Kidney (tissue), 13 donors: ENCODE measurements at regions not wholly inside any gene's neighbourhood (a gene's known extent, or its start where the extent isn't known, plus 50 kb on each side); places are given as distances from the start of the nearest gene placed in this dataset.

ENCODE experiments used
- DNase-seq, 5 donors: peaks; one replicate each; pipeline ENCODE4 v3.0.0-alpha.2; 2013 to 2020
- FAIRE-seq: peaks from 2 replicates; lab custom pipeline; 2012; peaks lifted over from hg19 to GRCh38; lab: Jason Lieb, UNC
- H3K27ac ChIP-seq, 2 donors: one replicate each; pipeline ENCODE4 v1.7.0; 2013; ENCODE audit warnings: low read depth in 2 of 2, low read length in 2 of 2, inconsistent platforms in 1 of 2
- H3K27me3 ChIP-seq: one replicate; pipeline ENCODE4 v1.7.1; 2013; ENCODE audit warnings: low read length, inconsistent platforms; ENCODE audit not compliant: control insufficient read depth, insufficient read depth
- H3K36me3 ChIP-seq, 3 donors: one replicate each; pipeline versions ENCODE4 v1.7.0 to v1.7.1; 2013; ENCODE audit warnings: low read length in 3 of 3, control low read depth in 1 of 3, inconsistent platforms in 1 of 3; ENCODE audit not compliant: insufficient read depth in 3 of 3, control insufficient read depth in 2 of 3
- H3K4me1 ChIP-seq, 3 donors: one replicate each; pipeline versions ENCODE4 v1.7.0 to v1.7.1; 2013; ENCODE audit warnings: low read length in 3 of 3, inconsistent platforms in 1 of 3, low read depth in 1 of 3; ENCODE audit not compliant: control insufficient read depth in 2 of 3, insufficient read depth in 2 of 3
- H3K4me3 ChIP-seq, 3 donors: one replicate each; pipeline versions ENCODE4 v1.7.0 to v1.8.1; 2013; ENCODE audit warnings: low read length in 3 of 3, control low read depth in 1 of 3, inconsistent platforms in 1 of 3
- H3K9ac ChIP-seq, 3 donors: one replicate each; pipeline versions ENCODE4 v1.7.0 to v1.7.1; 2013; ENCODE audit warnings: low read length in 3 of 3, control low read depth in 1 of 3, inconsistent platforms in 1 of 3
- H3K9me3 ChIP-seq, 3 donors: one replicate each; pipeline versions ENCODE4 v1.7.0 to v1.7.1; 2013; ENCODE audit warnings: low read length in 3 of 3, control low read depth in 1 of 3, inconsistent platforms in 1 of 3; ENCODE audit not compliant: control insufficient read depth in 2 of 3, insufficient read depth in 1 of 3
- CTCF ChIP-seq: IDR thresholded peaks from 3 replicates; pipeline ENCODE4 v1.5.1; 2012; ENCODE audit warnings: mild to moderate bottlenecking, moderate library complexity, borderline replicate concordance; ENCODE audit not compliant: insufficient read depth; ENCODE audit errors: extremely low read depth
- intact Hi-C: fragments of 100-400 bp; cut with DNase I; formaldehyde crosslinking; loops from one replicate; pipeline ENCODE4 v1.11.1; 2022
- donor health status: control.
- donor health status: control.
- donor health status: control.
- donor health status: control.
- donor health status: control.
- donor health status: DM: yes; HTN: yes; CAD: no.
- donor health status: Normal renal cell carcinoma (clear cell type).

GRCh38 chr21:28418726-28419514 is 573.8 kb downstream of the LTN1 start:
- Histone ChIP-seq H3K27me3 (no peaks in the 10 kb centered on the region), H3K4me1 (peaks cover 0 to 3% (median 2%) of the 10 kb centered on the region in 3 donors), H3K27ac (no peak overlapping the region), H3K9me3 (no peaks in the 10 kb centered on the region), H3K4me3 (no peak overlapping the region), H3K36me3 (no peaks in the 10 kb centered on the region), H3K9ac (no peak overlapping the region)
- TF ChIP-seq CTCF: no peak
- FAIRE-seq (no peak), DNase-seq (peak in 2 of 5 donors; percentile 31 to 73)
- intact Hi-C loops: no loop called here

- FAIRE-seq (no peak), DNase-seq (no peak)
- intact Hi-C loops: no loop called here
- H3K27ac ChIP-seq: no peak overlapping the region
- no peaks in the 10 kb centered on the region for H3K27me3 ChIP-seq
- H3K36me3 ChIP-seq: no peaks in the 10 kb centered on the region
- no peak overlapping the region for H3K4me3 ChIP-seq
- no peaks in the 10 kb centered on the region for H3K9me3 ChIP-seq
- TF ChIP-seq CTCF: no peak
- no peak overlapping the region for H3K9ac ChIP-seq
- H3K4me1 ChIP-seq: no peaks in the 10 kb centered on the region
These were observed 582.4 kb downstream of the LTN1 start for GRCh38 chr21:28410256-28410655.

GRCh38 chr21:28402616-28402989 is 590.1 kb downstream of the LTN1 start:
- no peak for FAIRE-seq
- Histone ChIP-seq H3K4me1 (no peaks in the 10 kb centered on the region), H3K9ac (no peak overlapping the region), H3K27ac (no peak overlapping the region), H3K27me3 (no peaks in the 10 kb centered on the region), H3K4me3 (no peak overlapping the region), H3K9me3 (no peaks in the 10 kb centered on the region), H3K36me3 (no peaks in the 10 kb centered on the region)
- no peak for DNase-seq
- intact Hi-C loops: no loop called here
- TF ChIP-seq CTCF: no peak
